ENCODE measurements at regions not wholly inside any gene's neighbourhood (a gene's known extent, or its start where the extent isn't known, plus 50 kb on each side); places are given as distances from the start of the nearest gene placed in this dataset.

- no peaks in the 10 kb centered on the region for H3K27me3 ChIP-seq (ENCODE audit: control insufficient read depth in 1 of 2, insufficient read depth in 2 of 2, low read length in 2 of 2)
- no TSS peak for BruUV-seq (replicated peaks)
- no peak for TF ChIP-seq YEATS4 (CRISPR knock-in tag; IDR thresholded peaks at IDR 0.05; ENCODE audit: borderline replicate concordance)
- no peak for TF ChIP-seq ZNF230 (CRISPR knock-in tag; IDR thresholded peaks at IDR 0.05)
- TF ChIP-seq KLF9 (CRISPR knock-in tag; IDR thresholded peaks at IDR 0.05; ENCODE audit: low read depth): no peak
- no peak for TF ChIP-seq NFE2L2 (IDR thresholded peaks at IDR 0.05; ENCODE audit: low read length)
- TF ChIP-seq FOXP1 (IDR thresholded peaks at IDR 0.05): no peak
- no peak for TF ChIP-seq FOXP1 (CRISPR knock-in tag; IDR thresholded peaks at IDR 0.05)
- TF ChIP-seq CHCHD3 (CRISPR knock-in tag; IDR thresholded peaks at IDR 0.05): no peak
- no peak for TF ChIP-seq BRD4 (CRISPR knock-in tag; IDR thresholded peaks at IDR 0.05)
- TF ChIP-seq ZMYM4 (CRISPR knock-in tag; IDR thresholded peaks at IDR 0.05): no peak
- no peak for TF ChIP-seq ZNF879 (CRISPR knock-in tag; IDR thresholded peaks at IDR 0.05)
- no peak for TF ChIP-seq GABPA (IDR thresholded peaks at IDR 0.05; ENCODE audit: low read depth, low read length)
- TF ChIP-seq GABPA (CRISPR knock-in tag; IDR thresholded peaks at IDR 0.05; ENCODE audit: low read depth): no peak
- no peak for TF ChIP-seq RAD51 (IDR thresholded peaks at IDR 0.05; ENCODE audit: borderline replicate concordance)
- no peak for TF ChIP-seq ERF (CRISPR knock-in tag; IDR thresholded peaks at IDR 0.05)
- TF ChIP-seq ZNF143 (CRISPR knock-in tag; IDR thresholded peaks at IDR 0.05): no peak
- no peak for TF ChIP-seq TRIM24 (CRISPR knock-in tag; IDR thresholded peaks at IDR 0.05)
- no peak for TF ChIP-seq ZBTB7B (CRISPR knock-in tag; IDR thresholded peaks at IDR 0.05)
- TF ChIP-seq SMAD9 (CRISPR knock-in tag; IDR thresholded peaks at IDR 0.05): no peak
- H3K27ac ChIP-seq (ENCODE audit: extremely low read length, insufficient read depth, low read length): no peak overlapping the region
- peaks cover 61% of the 10 kb centered on the region for H3K9me3 ChIP-seq (ENCODE audit: low read length)
- H3K79me2 ChIP-seq (ENCODE audit: insufficient read depth, low read length): no peaks in the 10 kb centered on the region
- ChIA-PET CTCF (ENCODE audit: low intra/inter-chr PET ratio, low total read pairs) (no interaction called here), POLR2A (no interaction called here)
- intact Hi-C loops (cut with micrococcal nuclease; ENCODE audit: unreplicated experiment) (no loop called here), in situ Hi-C loops (cut with HindIII; ENCODE audit: extremely low pct_ligation_motif_present, low pct_unique_long_range_greater_than_20kb) (no loop called here)
- H3K36me3 ChIP-seq (replicated peaks in 1 of 2; ENCODE audit: control insufficient read depth in 1 of 2, insufficient read depth in 2 of 2, low read length in 2 of 2): no peaks in the 10 kb centered on the region
- DNase-seq (ENCODE audit: low spot score) (no peak), FAIRE-seq (no peak), ATAC-seq (no peak)
- H3K4me1 ChIP-seq (ENCODE audit: insufficient read depth, low read length): no peaks in the 10 kb centered on the region
- no peak overlapping the region for H3K4me2 ChIP-seq (ENCODE audit: low read depth, low read length)
- H4K20me1 ChIP-seq (ENCODE audit: insufficient read depth, low read length): no peaks in the 10 kb centered on the region
- H2AFZ ChIP-seq (ENCODE audit: low read length): no peak overlapping the region
- no peak overlapping the region for H3K9ac ChIP-seq (ENCODE audit: insufficient read depth, low read depth, low read length)
- WGBS (ENCODE audit: low lambda C conversion rate): 10% methylated on average over 6 of the region's 6 CpGs
- no peak overlapping the region for H3K4me3 ChIP-seq (replicated peaks in 1 of 3; ENCODE audit: insufficient read depth in 1 of 3, low read depth in 2 of 3, low read length in 3 of 3)
These were observed 781.2 kb downstream of the MTRR start for GRCh38 chr5:8650186-8650585.
